NCI-H524 (cell line): ENCODE measurements at regions not wholly inside any gene's neighbourhood (a gene's known extent, or its start where the extent isn't known, plus 50 kb on each side); places are given as distances from the start of the nearest gene placed in this dataset.
"Not testable (repeated sequence)": the region's sequence is repeated elsewhere in the genome, so short reads cannot be mapped to it uniquely, and the experiment has no call there.

Source experiments
- DNase-seq, 2 experiments: peaks; one replicate each; lab custom pipeline; 2025; lab: John Stamatoyannopoulos, UW

DNA sequence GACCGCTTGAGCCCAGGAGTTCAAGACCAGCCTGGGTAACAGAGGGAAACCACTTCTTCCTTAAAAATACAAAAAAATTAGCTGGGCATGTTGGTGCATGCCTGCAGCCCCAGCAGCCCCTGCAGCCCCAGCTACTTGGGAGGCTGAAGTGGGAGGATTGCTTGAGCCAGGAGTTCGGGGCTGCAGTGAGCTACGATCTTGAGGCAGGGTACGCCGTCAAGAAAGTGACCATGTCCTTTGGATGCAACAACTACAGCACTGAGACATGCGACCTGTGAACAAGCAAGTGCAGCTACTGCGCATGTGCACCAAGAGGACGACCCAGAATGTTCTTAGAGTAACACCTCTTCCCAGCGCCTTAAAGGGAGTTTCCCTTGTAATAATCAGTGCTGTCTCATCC is 66.6 kb upstream of the ZNF479 start:
- DNase-seq: no peak

DNA sequence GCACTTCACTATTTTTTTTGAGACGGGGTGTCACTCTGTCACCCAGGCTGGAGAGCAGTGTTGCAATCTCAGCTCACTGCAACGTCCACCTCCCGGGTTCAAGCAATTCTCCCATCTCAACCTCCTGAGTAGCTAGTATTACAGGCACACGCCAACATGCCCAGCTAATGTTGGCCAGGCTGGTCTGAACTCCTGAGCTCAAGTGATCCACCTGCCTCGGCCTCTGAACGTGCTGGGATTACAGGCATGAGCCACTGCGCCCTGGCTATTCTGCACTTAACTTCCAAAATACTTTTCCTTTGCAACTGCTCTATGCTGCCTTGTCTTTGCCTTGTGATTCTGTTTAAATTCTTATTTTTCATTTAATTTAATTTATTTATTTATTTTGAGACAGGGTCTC is 67.0 kb upstream of the ZNF479 start:
- no peak for DNase-seq

DNA sequence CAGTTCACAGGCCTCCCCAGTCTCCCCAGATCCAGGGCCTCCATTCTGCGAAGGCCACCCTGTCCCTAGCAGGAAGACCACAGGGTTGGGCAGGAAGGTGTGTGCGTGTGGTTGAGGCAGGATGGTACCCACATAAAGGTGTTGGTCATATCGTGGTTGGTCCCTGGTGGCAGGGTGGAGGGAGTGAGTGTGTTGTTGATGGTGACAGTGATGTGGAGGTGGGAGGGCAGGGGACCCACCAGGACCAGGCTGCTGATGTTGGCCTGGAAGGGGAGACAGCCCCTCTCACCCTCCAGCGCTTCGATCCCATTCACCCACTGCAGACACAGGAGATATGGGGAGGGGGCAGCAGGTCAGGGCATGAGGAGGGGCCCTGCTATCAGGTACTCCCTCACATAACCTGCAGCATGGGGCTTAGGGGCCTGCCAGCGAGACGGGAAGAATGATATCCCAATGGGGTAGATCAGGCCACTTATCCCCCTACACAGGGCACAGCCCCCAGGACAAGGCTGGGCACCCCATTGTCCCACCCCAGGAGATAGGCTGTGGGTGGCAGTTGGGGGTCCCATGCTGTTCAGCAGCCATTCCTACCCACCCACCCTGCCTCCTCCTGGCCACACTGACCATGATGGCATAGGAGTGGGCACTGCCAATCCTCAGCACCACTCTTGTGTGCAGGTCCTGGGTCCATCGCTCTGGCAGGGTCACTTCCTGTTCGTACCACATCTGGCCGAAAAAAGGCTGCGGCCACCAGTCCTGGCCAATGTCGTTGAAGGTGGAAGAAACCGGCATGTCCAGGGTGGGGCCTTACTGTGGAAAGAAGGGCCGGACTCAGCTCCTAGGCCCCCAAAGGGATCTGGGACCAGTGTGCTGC is 69.0 kb upstream of the ZNF479 start:
- DNase-seq: no peak

DNA sequence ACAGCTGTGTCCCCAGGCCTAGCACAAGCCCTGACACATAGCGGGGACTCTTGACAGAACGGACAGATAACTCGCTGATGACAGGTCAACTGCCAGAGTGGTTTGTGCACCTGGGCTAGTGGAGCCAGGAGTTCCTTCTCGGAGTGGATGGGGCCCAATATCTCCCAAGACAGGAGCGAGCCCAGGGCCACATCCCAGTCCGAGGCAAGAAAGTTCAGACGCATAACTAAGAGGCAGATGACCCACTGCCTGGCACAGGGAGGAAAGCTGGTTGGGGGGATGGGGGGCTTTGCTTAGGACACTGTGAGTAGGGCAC is 69.6 kb upstream of the ZNF479 start:
- DNase-seq: no peak

DNA sequence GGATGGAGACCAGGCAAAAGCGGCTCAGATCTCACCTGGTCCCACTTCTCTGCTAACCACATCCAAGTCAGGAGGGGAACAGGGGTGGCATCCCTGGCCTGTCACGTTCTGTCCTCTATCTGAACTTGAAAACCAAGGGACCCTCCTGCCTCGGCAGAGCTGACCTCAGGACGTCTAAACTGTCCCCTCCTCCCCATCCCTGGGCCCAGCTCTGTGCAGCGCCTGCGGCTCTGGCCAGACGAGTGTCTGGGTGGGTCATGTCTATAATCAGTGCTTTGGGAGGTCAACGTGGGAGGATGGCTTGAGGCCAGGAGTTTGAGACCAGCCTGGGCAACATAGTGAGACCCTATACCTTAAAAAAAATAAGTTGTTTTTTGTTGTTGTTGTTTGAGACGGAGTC is 70.0 kb upstream of the ZNF479 start:
- DNase-seq: no peak

DNA sequence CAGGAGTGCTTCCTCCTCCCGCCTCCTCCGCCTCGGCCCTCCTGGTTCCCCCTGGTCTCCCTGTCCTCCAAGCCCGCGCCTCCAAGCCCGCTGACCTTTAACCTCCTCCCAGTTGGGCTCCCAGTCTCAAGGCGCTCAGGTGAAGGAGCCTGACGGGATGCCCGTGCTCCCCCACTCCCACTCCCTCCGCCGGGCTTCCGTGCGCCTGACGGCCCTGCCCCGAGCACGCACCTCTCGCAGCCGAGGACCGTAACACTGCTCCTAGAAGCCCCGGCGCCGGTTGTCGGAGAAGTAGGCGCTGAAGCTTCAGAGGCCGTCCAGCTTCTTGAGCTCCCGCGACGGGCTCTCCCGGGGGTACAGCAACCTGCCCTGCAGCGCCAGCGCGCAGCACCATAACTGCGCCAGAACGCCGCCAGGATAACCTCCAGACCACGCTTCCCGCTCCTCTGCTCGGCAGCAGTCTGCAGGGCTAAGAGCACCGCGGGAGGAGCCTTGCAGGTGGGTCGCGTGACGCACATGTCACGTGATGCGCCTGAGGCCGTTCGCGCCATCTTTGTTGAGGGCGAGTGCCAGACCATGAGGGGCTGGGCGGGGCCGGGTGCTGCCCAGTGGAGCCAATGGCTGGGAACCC is 71.0 kb upstream of the ZNF479 start:
- DNase-seq: no peak

DNA sequence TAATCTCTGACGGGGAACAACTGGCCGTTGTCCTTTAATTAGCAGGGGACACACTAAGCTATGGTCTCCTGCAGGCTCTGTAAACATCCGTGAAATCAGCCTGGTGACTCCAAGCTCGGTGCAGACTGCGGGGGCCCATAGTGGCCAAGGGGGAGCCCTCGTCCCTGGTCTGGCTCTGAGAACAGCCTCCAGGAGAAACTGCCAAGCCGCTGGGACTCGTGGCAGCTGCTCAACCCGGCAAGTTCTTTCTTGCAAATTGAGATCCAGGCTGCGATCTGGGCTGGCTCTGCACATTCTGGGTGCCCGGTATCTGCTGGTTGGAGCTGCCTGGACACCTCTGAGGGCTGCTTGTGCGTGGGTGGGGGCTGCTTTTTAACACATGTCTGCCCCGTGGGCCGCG is 71.6 kb upstream of the ZNF479 start:
- DNase-seq: not testable (repeated sequence)

DNA sequence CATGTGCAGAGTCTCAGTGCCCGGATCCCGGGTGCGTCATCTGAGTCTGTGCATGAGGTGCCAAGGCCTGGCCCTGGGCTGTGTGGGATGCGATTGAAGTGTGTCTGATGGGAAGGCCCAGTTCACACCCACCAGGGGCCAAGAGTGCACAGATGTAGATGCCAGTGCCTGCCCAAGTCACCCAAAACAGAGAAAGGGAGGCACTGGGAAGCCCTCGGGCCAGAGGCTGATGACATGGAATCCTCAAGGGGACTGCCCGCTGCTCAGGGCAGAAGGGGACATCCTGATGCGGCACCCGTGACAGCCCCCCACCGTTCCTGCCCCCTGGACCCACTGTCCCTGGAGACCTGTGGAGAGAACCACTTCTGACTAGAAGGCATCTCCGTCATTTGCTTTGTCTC is 72.2 kb upstream of the ZNF479 start:
- DNase-seq: no peak

DNA sequence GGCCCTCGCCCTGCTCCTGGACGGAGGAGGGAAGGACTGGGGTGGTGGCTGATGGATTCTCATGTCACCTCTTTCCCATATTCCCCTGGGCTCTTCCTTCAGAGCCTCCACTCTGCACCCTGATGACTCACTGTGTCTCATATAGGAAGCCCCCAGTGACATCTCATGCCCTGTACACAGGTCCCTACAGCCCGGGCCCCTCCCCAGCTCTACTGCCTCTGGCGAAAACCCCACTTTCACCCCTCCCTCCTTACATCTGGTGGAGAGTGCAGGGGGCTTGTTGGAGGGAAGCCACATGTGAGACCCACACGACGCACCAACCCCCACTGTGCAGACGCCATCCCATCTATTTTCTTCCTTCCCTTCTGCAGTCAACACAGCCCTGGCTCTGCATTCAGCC is 72.8 kb upstream of the ZNF479 start:
- DNase-seq: no peak

DNA sequence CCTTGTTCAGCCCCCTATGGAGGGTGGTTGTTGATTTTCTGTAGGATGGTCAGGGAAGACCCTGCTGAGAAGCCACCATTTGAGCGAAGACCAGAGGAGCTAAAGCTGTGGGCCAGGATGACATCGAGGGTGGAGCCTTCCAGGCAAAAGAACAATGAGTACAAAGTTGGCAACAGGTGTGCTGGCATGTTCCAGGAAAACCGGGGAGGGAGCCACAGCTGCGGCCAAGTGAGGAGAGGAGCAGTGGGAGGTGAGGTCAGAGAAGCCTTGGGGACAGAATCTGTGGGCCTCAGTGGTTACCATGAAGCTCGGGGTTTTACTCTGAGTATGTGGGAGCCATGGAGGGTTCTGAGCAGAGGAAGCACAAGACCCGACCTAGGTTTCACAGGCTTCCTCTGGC is 75.6 kb upstream of the ZNF479 start:
- no peak for DNase-seq

DNA sequence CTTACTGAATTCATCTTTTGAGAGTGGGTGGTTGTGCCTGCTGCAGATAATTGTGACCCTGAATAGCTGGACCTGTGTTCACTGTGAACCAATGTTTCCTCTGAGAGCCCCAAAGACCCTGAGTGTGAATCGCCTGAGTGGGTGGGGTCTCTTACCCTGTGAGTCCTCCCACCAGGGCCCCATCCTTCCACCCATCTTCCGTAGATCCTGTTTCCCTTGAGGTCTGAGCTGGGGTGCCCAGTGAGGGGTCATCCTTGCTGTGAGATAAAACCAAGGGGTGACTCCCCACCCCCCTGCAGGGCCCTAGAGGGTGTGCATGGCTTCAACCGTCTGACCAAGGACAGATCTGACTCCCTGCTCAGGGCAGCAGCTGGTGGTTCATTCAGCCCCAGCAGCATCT is 78.0 kb upstream of the ZNF479 start:
- no peak for DNase-seq

DNA sequence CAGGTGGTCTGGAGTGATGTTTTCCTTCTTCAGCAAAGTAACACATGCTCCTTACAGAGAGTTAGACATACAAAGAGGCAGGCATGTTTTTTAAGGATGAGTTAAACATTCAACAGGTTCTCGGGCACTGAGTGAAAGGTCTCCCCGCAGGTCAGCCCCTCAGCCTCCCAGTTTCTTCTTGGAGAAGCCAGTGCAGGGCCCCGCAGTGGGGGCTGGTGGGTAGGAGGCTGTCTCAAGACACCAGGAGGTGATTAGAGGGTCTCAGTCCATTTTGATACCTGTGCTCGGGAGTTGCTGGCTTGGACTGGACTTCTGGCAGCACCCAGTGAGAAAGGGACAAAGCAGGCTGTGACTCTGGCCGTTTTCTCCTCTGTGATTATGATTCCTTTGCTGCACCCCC is 78.6 kb upstream of the ZNF479 start:
- no peak for DNase-seq

DNA sequence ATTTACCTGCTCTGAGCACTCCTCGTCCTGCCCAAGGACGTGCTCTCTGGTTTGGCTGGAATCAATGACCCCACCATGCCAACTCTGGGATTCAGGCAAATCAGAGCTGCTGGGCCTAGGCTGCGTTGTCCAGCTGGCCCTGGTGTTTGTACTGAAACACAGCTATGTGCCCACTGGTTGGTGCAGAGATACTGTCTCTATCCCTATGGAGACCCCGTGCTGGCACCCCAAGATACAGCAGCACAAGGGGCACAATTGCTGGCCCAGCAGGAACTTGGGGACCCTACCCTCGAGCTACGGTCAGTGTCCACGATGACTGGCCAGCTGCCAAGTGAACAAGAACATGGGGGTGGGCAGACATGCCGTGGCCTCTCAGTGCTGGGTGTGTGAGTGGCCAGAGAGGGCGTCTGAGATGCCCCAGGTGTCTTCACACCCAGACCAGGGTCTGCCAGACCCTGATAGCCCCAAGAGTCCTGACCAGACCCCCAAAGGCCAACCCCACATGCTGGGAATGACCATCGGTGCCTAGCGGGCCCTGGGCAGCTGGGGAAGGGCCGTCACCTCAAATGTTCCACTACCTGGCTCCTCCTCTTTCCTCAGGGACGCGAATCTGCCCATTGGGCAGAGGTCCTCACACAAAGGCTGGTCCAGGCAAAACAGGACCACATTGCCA is 79.3 kb upstream of the ZNF479 start:
- DNase-seq: no peak

DNA sequence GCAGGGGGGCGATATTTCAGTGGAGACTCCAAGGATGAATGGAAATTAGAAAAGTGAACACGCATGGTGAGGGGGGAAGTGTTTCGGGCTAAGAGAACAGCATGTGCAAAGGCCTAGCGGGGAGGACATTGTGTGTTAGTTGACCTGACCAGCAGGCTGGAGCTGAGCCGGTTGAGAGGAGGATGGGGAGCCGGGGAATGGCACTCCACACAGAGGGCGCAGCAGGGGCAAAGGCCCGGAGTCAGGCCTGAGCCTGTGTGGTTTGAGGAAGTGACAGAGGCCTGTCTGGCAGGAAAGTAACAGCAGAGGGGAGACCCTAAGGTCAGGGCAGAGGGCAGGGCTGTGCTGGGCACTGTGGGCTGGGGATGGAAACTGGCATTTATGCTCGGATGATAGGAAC is 83.2 kb upstream of the ZNF479 start:
- DNase-seq: no peak

DNA sequence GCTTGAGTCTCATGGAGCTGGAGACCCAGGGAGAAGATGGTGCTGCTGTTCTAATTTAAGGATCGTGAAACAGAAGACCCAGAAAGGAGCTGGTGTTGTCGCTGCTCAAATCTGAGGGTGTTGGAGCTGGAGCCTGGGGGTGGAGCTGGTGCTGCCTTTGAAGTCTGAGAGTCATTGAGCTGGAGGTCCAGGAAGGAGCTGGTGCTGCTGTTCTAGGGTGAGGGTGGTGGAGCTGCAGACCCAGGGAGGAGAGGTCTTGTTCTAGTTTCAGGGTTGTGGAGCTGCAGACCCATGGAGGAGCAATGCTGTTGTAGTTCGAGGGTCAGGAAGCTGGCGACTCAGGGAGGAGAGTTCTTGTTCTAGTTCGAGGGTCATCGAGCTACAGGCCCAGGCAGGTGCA is 84.1 kb upstream of the ZNF479 start:
- no peak for DNase-seq

DNA sequence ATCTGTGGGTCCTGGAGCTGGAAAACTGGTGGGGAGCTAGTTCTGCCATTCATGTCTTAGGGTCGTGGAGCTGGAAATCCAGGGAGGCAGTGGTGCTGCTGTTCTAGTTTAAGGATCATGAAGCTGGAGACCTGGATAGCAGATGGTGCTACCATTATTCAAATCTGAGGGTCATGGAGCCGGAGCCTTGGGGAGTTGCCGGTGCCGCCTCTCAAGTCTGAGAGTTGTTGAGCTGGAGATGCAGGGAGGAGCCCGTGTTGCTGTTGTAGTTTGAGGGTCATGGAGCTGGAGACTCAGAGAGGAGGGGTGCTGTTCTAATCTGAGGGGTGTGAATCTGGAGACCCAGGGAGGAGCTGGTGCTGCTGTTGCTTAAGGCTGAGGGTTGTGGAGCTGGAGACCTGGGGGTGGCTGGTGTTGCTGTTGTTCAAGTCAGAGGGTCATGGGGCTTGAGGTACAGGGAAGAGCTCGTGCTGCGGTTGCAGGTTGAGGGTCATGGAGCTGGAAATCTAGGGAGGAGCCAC is 86.0 kb upstream of the ZNF479 start:
- no peak for DNase-seq

DNA sequence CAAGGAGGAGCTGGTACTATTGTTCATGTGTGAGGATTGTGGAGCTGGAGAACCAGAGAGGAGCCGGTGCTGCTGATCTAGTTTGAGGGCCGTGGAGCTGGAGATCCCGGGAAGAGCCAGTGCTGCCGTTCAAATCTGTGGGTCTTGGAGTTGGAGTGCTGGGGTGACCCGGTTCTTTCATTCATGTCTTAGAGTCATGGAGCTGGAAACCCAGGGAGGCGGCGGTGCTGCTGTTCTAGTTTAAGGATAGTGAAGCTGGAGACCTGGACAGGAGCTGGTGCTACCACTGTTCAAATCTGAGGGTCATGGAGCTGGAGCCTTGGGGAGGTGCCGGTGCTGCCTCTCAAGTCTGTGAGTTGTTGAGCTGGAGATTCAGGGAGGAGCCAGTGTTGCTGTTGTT is 88.5 kb upstream of the ZNF479 start:
- DNase-seq: no peak

DNA sequence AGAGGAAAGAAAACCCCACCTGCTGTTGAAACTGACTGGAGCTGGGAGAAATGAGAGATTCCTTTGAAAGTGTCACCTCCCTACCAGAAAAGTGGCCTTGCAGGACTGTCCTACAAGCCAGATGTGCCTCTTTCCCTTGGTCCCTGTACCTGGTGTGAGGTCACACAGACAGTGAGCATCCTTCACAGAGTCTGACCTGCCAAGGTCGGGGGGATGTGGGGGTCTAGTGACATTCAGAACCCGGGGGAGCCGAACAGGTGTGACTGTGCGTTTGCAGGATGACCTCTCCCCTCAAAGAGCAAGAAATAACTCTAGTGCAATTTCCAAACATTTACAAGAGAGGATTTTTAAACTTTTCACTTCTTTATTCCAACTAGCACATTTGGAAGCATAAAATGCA is 93.4 kb upstream of the ZNF479 start:
- no peak for DNase-seq

DNA sequence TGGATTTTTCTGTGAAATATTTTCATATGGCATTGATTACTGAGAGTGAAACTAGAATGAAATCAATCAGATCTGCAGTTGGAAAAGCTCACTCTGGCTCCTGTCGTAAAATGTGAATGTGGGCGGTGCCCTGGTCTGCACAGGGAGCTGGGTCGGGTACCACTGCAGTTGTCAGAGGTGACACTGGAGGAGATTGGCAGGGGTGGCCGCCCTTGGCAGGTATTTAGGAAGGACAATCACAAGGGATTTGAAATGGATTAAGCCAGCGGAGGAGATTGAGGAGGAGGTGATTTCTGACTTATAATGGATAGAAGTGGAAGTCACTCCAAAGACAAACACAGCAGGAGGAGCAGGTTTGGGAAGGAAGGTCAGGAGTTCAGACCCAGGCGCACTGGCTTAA is 109.0 kb upstream of the ZNF479 start:
- DNase-seq: not testable (repeated sequence)

DNA sequence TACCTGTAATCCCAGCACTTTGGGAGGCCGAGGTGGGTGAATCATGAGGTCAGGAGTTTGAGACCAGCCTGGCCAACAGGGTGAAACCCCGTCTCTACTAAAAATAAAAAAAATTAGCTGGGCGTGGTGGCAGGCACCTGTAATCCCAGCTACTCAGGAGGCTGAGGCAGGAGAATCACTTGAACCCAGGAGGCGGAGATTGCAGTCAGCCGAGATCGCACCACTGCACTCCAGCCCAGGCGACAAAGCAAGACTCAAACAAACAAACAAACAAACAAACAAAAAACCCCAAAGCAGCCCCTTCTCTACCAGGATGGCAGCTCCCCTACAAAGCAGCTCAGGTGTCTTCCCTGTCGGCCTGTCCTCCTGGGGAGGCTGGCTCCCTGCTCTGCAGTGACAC is 111.3 kb upstream of the ZNF479 start:
- not testable (repeated sequence) for DNase-seq

DNA sequence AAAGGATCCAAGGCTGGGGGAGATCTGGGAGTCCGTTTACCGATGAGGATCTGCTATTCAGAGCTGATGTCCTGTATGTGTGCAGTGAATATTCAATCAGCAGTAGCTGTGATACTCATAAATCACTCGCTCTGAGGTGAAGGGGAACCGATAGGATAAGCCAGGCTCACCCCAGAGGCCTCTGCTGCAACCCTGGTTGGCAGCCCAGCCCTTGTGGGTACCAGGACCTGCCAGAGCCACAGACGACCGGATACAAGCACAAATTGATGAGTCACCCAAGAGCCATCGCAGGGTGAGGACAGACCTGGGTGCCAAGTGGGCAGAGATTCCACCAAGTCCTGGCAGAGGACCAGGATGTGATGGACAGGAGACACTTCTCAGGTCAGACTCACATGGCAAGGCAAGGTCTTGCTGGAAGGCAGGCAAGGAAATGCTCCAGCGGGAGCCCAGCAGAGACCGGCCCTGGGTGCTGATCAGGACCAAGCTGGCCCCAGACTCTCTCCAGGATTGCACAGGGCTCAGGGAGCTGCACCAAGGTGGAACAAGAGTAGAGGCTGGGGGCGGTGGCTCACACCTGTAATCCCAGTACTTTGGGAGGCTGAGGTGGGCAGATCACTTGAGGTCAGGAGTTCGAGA is 112.2 kb upstream of the ZNF479 start:
- not testable (repeated sequence) for DNase-seq

DNA sequence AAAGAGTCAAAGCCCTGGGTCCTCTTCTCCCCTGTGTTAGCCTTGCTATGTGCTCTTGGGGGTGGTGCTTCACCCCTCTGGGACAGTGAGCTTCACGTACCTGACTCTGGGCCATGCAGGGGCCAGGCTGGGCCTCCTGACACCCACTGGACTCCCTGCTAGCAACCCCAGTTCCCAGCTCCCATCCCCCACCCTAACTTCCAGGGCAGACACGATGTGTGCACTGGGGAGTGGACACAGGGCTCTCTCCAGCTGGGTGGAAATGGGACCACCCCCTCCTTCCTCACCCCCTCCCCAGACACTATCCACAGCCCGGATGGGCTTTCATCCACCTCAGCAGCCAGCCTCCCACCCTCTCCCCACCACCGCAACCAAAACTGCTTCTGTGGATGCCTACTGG is 113.0 kb upstream of the ZNF479 start:
- DNase-seq: no peak

DNA sequence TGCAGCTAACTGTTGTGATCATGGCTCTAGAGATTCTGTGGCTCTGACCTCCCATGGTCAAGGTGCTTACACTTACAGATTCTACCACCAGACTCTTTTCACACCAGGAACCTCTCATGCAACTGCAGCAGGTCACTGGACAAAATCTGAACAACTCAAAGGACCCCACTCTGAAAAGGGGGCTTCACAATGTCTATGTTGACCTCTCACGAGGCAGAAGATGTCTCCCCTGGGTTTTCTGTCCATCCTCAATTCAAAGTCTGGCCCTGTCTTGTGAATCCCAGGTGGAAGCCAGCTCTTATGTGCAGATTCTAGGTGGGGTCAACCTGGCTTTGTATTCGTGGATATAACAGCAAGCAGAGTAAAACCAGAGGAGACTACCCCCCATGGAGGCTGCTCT is 118.6 kb upstream of the ZNF479 start:
- no peak for DNase-seq
